ENCODE measurements at regions not wholly inside any gene's neighbourhood (a gene's known extent, or its start where the extent isn't known, plus 50 kb on each side); places are given as distances from the start of the nearest gene placed in this dataset.

DNA sequence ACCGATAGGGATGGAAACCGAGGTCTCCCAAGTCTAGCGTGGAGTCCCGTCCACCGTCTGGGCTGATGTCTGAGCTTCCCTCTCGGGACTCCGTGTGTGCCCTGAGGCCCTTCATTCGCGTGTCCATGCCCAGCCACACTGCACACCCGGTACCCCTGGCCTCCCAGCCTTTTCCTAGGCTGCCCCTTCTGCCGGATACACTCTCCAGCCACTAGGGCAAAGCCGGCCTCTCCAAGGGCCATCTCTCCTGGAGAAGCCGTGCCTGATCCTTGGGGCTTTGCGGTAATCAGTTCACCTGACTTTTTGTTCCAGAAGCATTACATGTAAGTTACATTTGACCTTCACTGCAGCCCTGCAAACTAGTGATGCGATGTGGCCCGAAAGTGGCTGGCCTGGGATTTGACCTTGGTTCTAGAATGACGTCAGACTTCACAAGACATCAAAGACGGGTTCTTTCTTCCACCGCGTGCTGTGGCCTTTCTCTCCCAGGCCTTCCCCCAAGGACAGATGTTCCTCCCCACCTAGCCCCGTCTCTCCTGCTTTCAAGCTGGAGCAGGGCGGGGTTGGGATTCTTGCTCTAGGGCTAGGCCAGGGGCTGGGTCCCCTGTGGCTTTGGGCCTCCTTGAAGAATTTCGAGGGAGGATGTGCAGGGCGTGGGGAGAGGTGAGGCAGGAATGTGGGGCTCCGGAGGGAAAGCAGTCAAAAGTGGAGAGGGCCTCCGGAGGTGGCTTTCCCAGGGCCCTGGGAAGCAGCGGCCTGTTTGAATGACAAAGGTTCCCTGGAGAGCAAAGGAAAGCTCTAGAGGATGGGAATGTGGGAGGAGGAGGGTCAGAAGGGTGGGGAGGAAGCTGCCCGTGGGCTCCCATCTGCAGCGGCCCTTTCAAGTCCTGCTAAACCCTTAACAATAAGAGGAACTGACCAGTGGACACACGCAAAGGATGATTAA lies 49.7 kb upstream of the SLC2A1 start:
- DNase-seq (ENCODE audit: low spot score): no peak

All from mesenteric fat pad (tissue), 1 donor.